HepG2 (cell line): ENCODE measurements at regions not wholly inside any gene's neighbourhood (a gene's known extent, or its start where the extent isn't known, plus 50 kb on each side); places are given as distances from the start of the nearest gene placed in this dataset.
A peak's percentile ranks its signal among the peaks of the same experiment; 100 is the strongest.

ENCODE experiments used
- ATAC-seq: fragments of 200-7000 bp; cut with Tn5 transposase; 3 replicates; pipeline ENCODE4 v1.9.1; 2020; ENCODE audit warnings: mild to moderate bottlenecking, moderate library complexity
- BruUV-seq: library from RNA; stranded (reverse); fragments of 400-500 nt; replicated peaks from 2 replicates; lab custom pipeline; 2021; lab: Mats Ljungman, UMichigan
- CTCF ChIA-PET: fragments of 300-600 bp; formaldehyde crosslinking; extraction: SDS; loops from one replicate; lab custom pipeline; 2021; ENCODE audit warnings: low total read pairs, inconsistent platforms, low intra/inter-chr PET ratio; lab: Yijun Ruan, JAX
- POLR2A ChIA-PET: fragments of 350-600 bp; sonication (Branson Sonifier 250); formaldehyde crosslinking; loops from one replicate; lab custom pipeline; 2020; ENCODE audit warnings: antibody characterized with exemption, inconsistent platforms; lab: Yijun Ruan, JAX
- DNase-seq: peaks from one replicate; pipeline ENCODE4 v3.0.0-alpha.2; 2015; ENCODE audit warnings: low spot score
- FAIRE-seq: peaks from 3 replicates; lab custom pipeline; 2011; peaks lifted over from hg19 to GRCh38; lab: Jason Lieb, UNC
- H2AFZ ChIP-seq: one replicate; pipeline ENCODE4 v1.6.1; 2011; ENCODE audit warnings: low read length, inconsistent platforms
- H3K27ac ChIP-seq: fragments of 300-600 bp; 3 replicates; pipeline ENCODE4 v1.8.0; 2011; ENCODE audit warnings: mixed run types, mild to moderate bottlenecking, mixed read lengths, low read length, inconsistent platforms; ENCODE audit not compliant: insufficient read depth; ENCODE audit errors: extremely low read length
- H3K27me3 ChIP-seq, 2 experiments: fragments of 200-600 bp in 1 of 2; 2 replicates in 1 of 2; 3 replicates in 1 of 2; pipeline versions ENCODE4 v1.6.0 to v1.8.0; 2011; ENCODE audit warnings: low read length in 2 of 2, mild to moderate bottlenecking in 2 of 2, moderate library complexity in 2 of 2, inconsistent platforms in 1 of 2; ENCODE audit not compliant: insufficient read depth in 2 of 2, control insufficient read depth in 1 of 2
- H3K36me3 ChIP-seq, 2 experiments: fragments of 200-600 bp in 1 of 2; replicated peaks in 1 of 2; 2 replicates in 1 of 2; 3 replicates in 1 of 2; pipeline versions ENCODE4 v1.5.1 to v1.8.0; 2011; ENCODE audit warnings: low read length in 2 of 2, inconsistent platforms in 1 of 2; ENCODE audit not compliant: insufficient read depth in 2 of 2, control insufficient read depth in 1 of 2
- H3K4me1 ChIP-seq: 2 replicates; pipeline ENCODE4 v1.5.1; 2012; ENCODE audit warnings: low read length, inconsistent platforms; ENCODE audit not compliant: insufficient read depth
- H3K4me2 ChIP-seq: 2 replicates; pipeline ENCODE4 v1.6.0; 2011; ENCODE audit warnings: low read depth, low read length, inconsistent platforms
- H3K4me3 ChIP-seq, 3 experiments: fragments of 200-600 bp in 1 of 3; sonication (generic), shearing (Covaris generic) in 1 of 3; replicated peaks in 1 of 3; 2 replicates each; pipeline ENCODE4 v1.5.1; 2011 to 2016; ENCODE audit warnings: low read length in 3 of 3, inconsistent platforms in 2 of 3, low read depth in 2 of 3, mild to moderate bottlenecking in 2 of 3, control low read depth in 1 of 3, mixed read lengths in 1 of 3; ENCODE audit not compliant: insufficient read depth in 1 of 3
- H3K79me2 ChIP-seq: one replicate; pipeline ENCODE4 v1.6.1; 2011; ENCODE audit warnings: low read length, inconsistent platforms; ENCODE audit not compliant: insufficient read depth
- H3K9ac ChIP-seq: 2 replicates; pipeline ENCODE4 v1.6.0; 2011; ENCODE audit warnings: mild to moderate bottlenecking, low read depth, low read length, inconsistent platforms; ENCODE audit not compliant: insufficient read depth
- H3K9me3 ChIP-seq: 2 replicates; pipeline ENCODE4 v1.5.1; 2012; ENCODE audit warnings: mild to moderate bottlenecking, low read length
- H4K20me1 ChIP-seq: 2 replicates; pipeline ENCODE4 v1.6.0; 2011; ENCODE audit warnings: inconsistent platforms, mild to moderate bottlenecking, low read length, moderate library complexity; ENCODE audit not compliant: insufficient read depth
- BHLHE40 ChIP-seq: IDR thresholded peaks from 2 replicates; pipeline ENCODE4 v1.6.1; 2011; ENCODE audit warnings: low read length, improper control_type of control experiment
- BRD4 ChIP-seq: sonication (generic); formaldehyde crosslinking; IDR thresholded peaks from 2 replicates; pipeline ENCODE4 v1.4.0; 2020; ENCODE audit warnings: missing genetic modification reagents
- CAMTA2 ChIP-seq: sonication (generic); formaldehyde crosslinking; IDR thresholded peaks from 2 replicates; pipeline ENCODE4 v1.4.0; 2020; ENCODE audit warnings: mild to moderate bottlenecking, missing genetic modification reagents, borderline replicate concordance
- MAFK ChIP-seq, 2 experiments: IDR thresholded peaks in 1 of 2; conservative IDR thresholded peaks in 1 of 2; 2 replicates each; pipeline ENCODE4 v1.6.1; 2011; ENCODE audit warnings: improper control_type of control experiment in 2 of 2, low read length in 2 of 2
- SOX6 ChIP-seq, 2 experiments: fragments of 450-650 bp in 1 of 2; sonication (generic) in 1 of 2; formaldehyde crosslinking in 1 of 2; IDR thresholded peaks; 2 replicates each; pipeline versions ENCODE4 v1.4.0 to v1.6.1; 2017 to 2020; ENCODE audit warnings: antibody characterized with exemption in 1 of 2, mild to moderate bottlenecking in 1 of 2, missing genetic modification reagents in 1 of 2
- ZBTB49 ChIP-seq: sonication (generic); formaldehyde crosslinking; IDR thresholded peaks from 2 replicates; pipeline ENCODE4 v1.4.0; 2020; ENCODE audit warnings: missing genetic modification reagents, borderline replicate concordance
- ZNF281 ChIP-seq: sonication (generic); formaldehyde crosslinking; IDR thresholded peaks from 2 replicates; pipeline ENCODE4 v1.4.0; 2020; ENCODE audit warnings: missing genetic modification reagents, borderline replicate concordance
- ZNF44 ChIP-seq: sonication (generic); formaldehyde crosslinking; IDR thresholded peaks from 2 replicates; pipeline ENCODE4 v1.5.1; 2020; ENCODE audit warnings: mild to moderate bottlenecking, missing genetic modification reagents
- ZNF543 ChIP-seq: sonication (generic); formaldehyde crosslinking; IDR thresholded peaks from 2 replicates; pipeline ENCODE4 v1.4.0; 2020; ENCODE audit warnings: mild to moderate bottlenecking, missing genetic modification reagents
- ZNF781 ChIP-seq: sonication (generic); formaldehyde crosslinking; IDR thresholded peaks from 2 replicates; pipeline ENCODE4 v1.5.1; 2020; ENCODE audit warnings: borderline replicate concordance, mild to moderate bottlenecking, missing genetic modification reagents; ENCODE audit errors: not compliant biosample characterization
- WGBS: methylation state at CpG from one replicate; pipeline ENCODE4 v1.1.6; 2017; ENCODE audit warnings: low lambda C conversion rate; 5-methylcytosine and 5-hydroxymethylcytosine counted together
- in situ Hi-C: cut with HindIII; loops from 2 replicates; pipeline ENCODE4 v1.10.0; 2017; ENCODE audit warnings: low pct_unique_long_range_greater_than_20kb; ENCODE audit not compliant: extremely low pct_ligation_motif_present
- intact Hi-C: fragments of 100-400 bp; cut with micrococcal nuclease; formaldehyde crosslinking; loops from one replicate; pipeline ENCODE4 v1.10.0; 2022; ENCODE audit not compliant: unreplicated experiment
- TF ChIP-seq, protein P1 (sequence below): sonication (generic); formaldehyde crosslinking; conservative IDR thresholded peaks from 2 replicates; pipeline ENCODE4 v1.4.0; 2020; ENCODE audit warnings: missing genetic modification reagents

- TF ChIP-seq ZBTB49 (CRISPR knock-in tag) (no peak), ZNF781 (no peak), SOX6 (IDR thresholded peaks at IDR 0.05) (no peak), SOX6 (CRISPR knock-in tag; IDR thresholded peaks at IDR 0.05) (0 out of 2 replicates have a peak, but pooled peaks have one; percentile 8)
Measured at GRCh38 chr5:36787365-36788093, 89.0 kb upstream of the NIPBL start (continued).

GRCh38 chr5:36790847-36791246 lies 85.7 kb upstream of the NIPBL start:
- ATAC-seq (no peak), FAIRE-seq (no peak), DNase-seq (no peak)
- Histone ChIP-seq H3K27ac (no peak overlapping the region), H3K4me2 (no peak overlapping the region), H3K4me1 (peaks cover 33% of the 10 kb centered on the region), H3K27me3 (no peaks in the 10 kb centered on the region), H3K4me3 (no peak overlapping the region), H4K20me1 (no peaks in the 10 kb centered on the region), H3K36me3 (no peaks in the 10 kb centered on the region), H3K79me2 (no peaks in the 10 kb centered on the region), H3K9me3 (no peaks in the 10 kb centered on the region), H3K9ac (no peak overlapping the region), H2AFZ (no peak overlapping the region)
- POLR2A ChIA-PET = no interaction called here
- WGBS = 36% methylated on average over 1 of the region's 1 CpG
- BruUV-seq = no TSS peak
- CTCF ChIA-PET = no interaction called here
- in situ Hi-C loops (no loop called here), intact Hi-C loops (no loop called here)
- no peak for TF ChIP-seq BRD4 (CRISPR knock-in tag)
- TF ChIP-seq ZNF543 (CRISPR knock-in tag) = no peak
- no peak for TF ChIP-seq BHLHE40
- TF ChIP-seq ZNF44 = no peak
- TF ChIP-seq CAMTA2 (CRISPR knock-in tag) = no peak
- no peak for TF ChIP-seq MAFK (conservative IDR thresholded peaks at IDR 0.05 in 1 of 2, IDR thresholded peaks at IDR 0.05 in 1 of 2; ENCODE audit: low read length in 2 of 2)
- TF ChIP-seq, protein P1, sequence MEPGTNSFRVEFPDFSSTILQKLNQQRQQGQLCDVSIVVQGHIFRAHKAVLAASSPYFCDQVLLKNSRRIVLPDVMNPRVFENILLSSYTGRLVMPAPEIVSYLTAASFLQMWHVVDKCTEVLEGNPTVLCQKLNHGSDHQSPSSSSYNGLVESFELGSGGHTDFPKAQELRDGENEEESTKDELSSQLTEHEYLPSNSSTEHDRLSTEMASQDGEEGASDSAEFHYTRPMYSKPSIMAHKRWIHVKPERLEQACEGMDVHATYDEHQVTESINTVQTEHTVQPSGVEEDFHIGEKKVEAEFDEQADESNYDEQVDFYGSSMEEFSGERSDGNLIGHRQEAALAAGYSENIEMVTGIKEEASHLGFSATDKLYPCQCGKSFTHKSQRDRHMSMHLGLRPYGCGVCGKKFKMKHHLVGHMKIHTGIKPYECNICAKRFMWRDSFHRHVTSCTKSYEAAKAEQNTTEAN (CRISPR knock-in tag) = no peak
- no peak for TF ChIP-seq ZNF281 (CRISPR knock-in tag)
